A673 (cell line): ENCODE measurements at regions not wholly inside any gene's neighbourhood (a gene's known extent, or its start where the extent isn't known, plus 50 kb on each side); places are given as distances from the start of the nearest gene placed in this dataset.

ENCODE experiments used
- CTCF ChIP-seq: fragments of 300-800, 200-600 bp; sonication (generic); conservative IDR thresholded peaks from 2 replicates; pipeline ENCODE4 v1.5.1; 2017; ENCODE audit warnings: low read depth, mild to moderate bottlenecking, antibody characterized with exemption, low read length, moderate library complexity, mixed read lengths
- EZH2 ChIP-seq: fragments of 200-600 bp; sonication (generic); IDR thresholded peaks from 2 replicates; pipeline ENCODE4 v1.6.1; 2017; ENCODE audit warnings: borderline replicate concordance, low read depth, mild to moderate bottlenecking, mixed read lengths, antibody characterized with exemption, low read length; ENCODE audit not compliant: poor library complexity, severe bottlenecking

- no peak for TF ChIP-seq CTCF
- TF ChIP-seq EZH2 = no peak
Observed at GRCh38 chr13:22937241-22937640, 243.5 kb upstream of the SGCG start.
